CD1c-positive myeloid dendritic cell (primary cell): ENCODE measurements at regions not wholly inside any gene's neighbourhood (a gene's known extent, or its start where the extent isn't known, plus 50 kb on each side); places are given as distances from the start of the nearest gene placed in this dataset.

ENCODE experiments used
- DNase-seq: peaks from one replicate; pipeline ENCODE4 v3.0.0-alpha.2; 2016; ENCODE audit errors: extremely low spot score

GRCh38 chr21:26784974-26785373 is 60.2 kb downstream of the ADAMTS1 start:
- DNase-seq: no peak

GRCh38 chr21:26783466-26784195 is 61.6 kb downstream of the ADAMTS1 start:
- no peak for DNase-seq

GRCh38 chr21:26782747-26783146 is 62.5 kb downstream of the ADAMTS1 start:
- DNase-seq: no peak

- no peak for DNase-seq
Observed at GRCh38 chr21:26782331-26782730, 62.9 kb downstream of the ADAMTS1 start.

GRCh38 chr21:26781331-26781730 is 63.9 kb downstream of the ADAMTS1 start:
- DNase-seq: no peak

- DNase-seq: no peak
Observed at GRCh38 chr21:26777166-26777565, 68.0 kb downstream of the ADAMTS1 start.

GRCh38 chr21:26776310-26777021 is 68.7 kb downstream of the ADAMTS1 start:
- no peak for DNase-seq

GRCh38 chr21:26773058-26773457 is 72.2 kb downstream of the ADAMTS1 start:
- no peak for DNase-seq

GRCh38 chr21:26769613-26770188 is 75.5 kb downstream of the ADAMTS1 start:
- peak; percentile 19 for DNase-seq

- no peak for DNase-seq
Observed at GRCh38 chr21:26766826-26767325, 78.3 kb downstream of the ADAMTS1 start.

GRCh38 chr21:26761174-26761915 is 83.9 kb downstream of the ADAMTS1 start:
- no peak for DNase-seq

- no peak for DNase-seq
Observed at GRCh38 chr21:26759731-26760130, 85.5 kb downstream of the ADAMTS1 start.

GRCh38 chr21:26758083-26758880 is 86.9 kb downstream of the ADAMTS1 start:
- no peak for DNase-seq

- no peak for DNase-seq
Observed at GRCh38 chr21:26756491-26757159, 88.6 kb downstream of the ADAMTS1 start.

- no peak for DNase-seq
Observed at GRCh38 chr21:26754853-26755252, 90.4 kb downstream of the ADAMTS1 start.

GRCh38 chr21:26753822-26754221 is 91.4 kb downstream of the ADAMTS1 start:
- no peak for DNase-seq

- DNase-seq: no peak
Observed at GRCh38 chr21:26752849-26753248, 92.4 kb downstream of the ADAMTS1 start.

GRCh38 chr21:26751305-26751704 is 93.9 kb downstream of the ADAMTS1 start:
- DNase-seq: no peak

- DNase-seq: no peak
Observed at GRCh38 chr21:26748066-26748465, 97.1 kb downstream of the ADAMTS1 start.

GRCh38 chr21:26747216-26747615 is 98.0 kb downstream of the ADAMTS1 start:
- no peak for DNase-seq

GRCh38 chr21:26743524-26743923 is 101.7 kb downstream of the ADAMTS1 start:
- DNase-seq: no peak
